HEK293T (cell line): ENCODE measurements at regions not wholly inside any gene's neighbourhood (a gene's known extent, or its start where the extent isn't known, plus 50 kb on each side); places are given as distances from the start of the nearest gene placed in this dataset.

ENCODE experiments used
- BHLHE40 ChIP-seq: fragments of 450-650 bp; IDR thresholded peaks from 2 replicates; pipeline ENCODE4 v1.6.1; 2016; ENCODE audit warnings: mild to moderate bottlenecking, moderate library complexity, borderline replicate concordance
- CTBP1 ChIP-seq: fragments of 450-650 bp; IDR thresholded peaks from 2 replicates; pipeline ENCODE4 v1.6.1; 2016; ENCODE audit warnings: borderline replicate concordance
- FOXA1 ChIP-seq: fragments of 450-650 bp; IDR thresholded peaks from 2 replicates; pipeline ENCODE4 v1.6.1; 2016; ENCODE audit warnings: mild to moderate bottlenecking
- FOXK2 ChIP-seq: fragments of 450-650 bp; IDR thresholded peaks from 2 replicates; pipeline ENCODE4 v1.6.1; 2016; ENCODE audit warnings: mild to moderate bottlenecking
- FOXM1 ChIP-seq: fragments of 450-650 bp; IDR thresholded peaks from 2 replicates; pipeline ENCODE4 v1.6.1; 2017; ENCODE audit warnings: mild to moderate bottlenecking, borderline replicate concordance
- LEF1 ChIP-seq: fragments of 450-650 bp; IDR thresholded peaks from 2 replicates; pipeline ENCODE4 v1.6.1; 2017; ENCODE audit warnings: mild to moderate bottlenecking, borderline replicate concordance
- SP1 ChIP-seq: fragments of 450-650 bp; IDR thresholded peaks from 2 replicates; pipeline ENCODE4 v1.6.1; 2017
- SUZ12 ChIP-seq: fragments of 450-650 bp; IDR thresholded peaks from 2 replicates; pipeline ENCODE4 v1.6.1; 2016; ENCODE audit warnings: mild to moderate bottlenecking
- TARDBP ChIP-seq: fragments of 450-650 bp; IDR thresholded peaks from 2 replicates; pipeline ENCODE4 v1.6.1; 2016
- ZNF384 ChIP-seq: fragments of 450-650 bp; IDR thresholded peaks from 2 replicates; pipeline ENCODE4 v1.6.1; 2016
- TF ChIP-seq, protein P1 (sequence below): fragments of 450-650 bp; IDR thresholded peaks from 2 replicates; pipeline ENCODE4 v1.6.1; 2016

DNA sequence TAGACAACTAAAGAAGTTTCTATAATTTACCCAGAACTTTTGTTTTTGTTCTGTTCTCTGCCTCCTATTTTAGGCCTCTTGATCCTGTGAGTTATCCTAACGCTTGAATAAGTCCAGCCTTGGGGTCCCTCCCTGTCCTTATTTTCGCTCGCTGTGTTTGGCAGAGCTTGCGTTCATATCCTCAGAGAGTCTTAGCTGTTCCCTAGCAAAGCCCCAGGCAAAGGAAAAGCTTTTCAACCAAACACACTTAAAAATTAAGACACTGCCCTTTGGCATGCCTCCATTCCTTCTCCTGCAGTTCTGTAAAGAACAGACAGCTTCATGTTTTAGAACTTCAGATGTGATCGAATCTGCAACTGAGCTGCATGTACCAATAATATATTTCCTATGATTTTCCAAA is 517.2 kb downstream of the SUCLG1 start:
- TF ChIP-seq TARDBP (no peak), BHLHE40 (no peak), FOXA1 (no peak), FOXK2 (no peak), ZNF384 (no peak), LEF1 (no peak), FOXM1 (no peak), SUZ12 (no peak), SP1 (no peak), CTBP1 (no peak)
- TF ChIP-seq, protein P1, sequence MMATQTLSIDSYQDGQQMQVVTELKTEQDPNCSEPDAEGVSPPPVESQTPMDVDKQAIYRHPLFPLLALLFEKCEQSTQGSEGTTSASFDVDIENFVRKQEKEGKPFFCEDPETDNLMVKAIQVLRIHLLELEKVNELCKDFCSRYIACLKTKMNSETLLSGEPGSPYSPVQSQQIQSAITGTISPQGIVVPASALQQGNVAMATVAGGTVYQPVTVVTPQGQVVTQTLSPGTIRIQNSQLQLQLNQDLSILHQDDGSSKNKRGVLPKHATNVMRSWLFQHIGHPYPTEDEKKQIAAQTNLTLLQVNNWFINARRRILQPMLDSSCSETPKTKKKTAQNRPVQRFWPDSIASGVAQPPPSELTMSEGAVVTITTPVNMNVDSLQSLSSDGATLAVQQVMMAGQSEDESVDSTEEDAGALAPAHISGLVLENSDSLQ: no peak
